Memory B cell (primary cell): ENCODE measurements at regions not wholly inside any gene's neighbourhood (a gene's known extent, or its start where the extent isn't known, plus 50 kb on each side); places are given as distances from the start of the nearest gene placed in this dataset.

Experiments used
- ATAC-seq: fragments of 150-1000 bp; cut with Tn5 transposase; 2 replicates; pipeline ENCODE4 v1.10.0; 2021; ENCODE audit warnings: low read depth, mild to moderate bottlenecking, moderate library complexity
- DNase-seq, 2 donors: peaks; one replicate each; pipeline ENCODE4 v3.0.0; 2022; ENCODE audit warnings: low spot score in 2 of 2
- H3K27ac Mint-ChIP-seq: one replicate; pipeline ENCODE4 v1.8.0; 2022; ENCODE audit warnings: mild to moderate bottlenecking, moderate library complexity, mixed read lengths
- H3K27me3 Mint-ChIP-seq: one replicate; pipeline ENCODE4 v1.8.0; 2022; ENCODE audit warnings: mixed read lengths
- H3K36me3 Mint-ChIP-seq: one replicate; pipeline ENCODE4 v1.8.0; 2022; ENCODE audit warnings: mild to moderate bottlenecking, mixed read lengths
- H3K4me1 Mint-ChIP-seq: one replicate; pipeline ENCODE4 v1.8.0; 2022; ENCODE audit warnings: mixed read lengths
- H3K4me3 Mint-ChIP-seq: one replicate; pipeline ENCODE4 v1.8.0; 2022; ENCODE audit warnings: mild to moderate bottlenecking, moderate library complexity, mixed read lengths
- H3K9me3 Mint-ChIP-seq: one replicate; pipeline ENCODE4 v1.8.0; 2022; ENCODE audit warnings: mixed read lengths

DNA sequence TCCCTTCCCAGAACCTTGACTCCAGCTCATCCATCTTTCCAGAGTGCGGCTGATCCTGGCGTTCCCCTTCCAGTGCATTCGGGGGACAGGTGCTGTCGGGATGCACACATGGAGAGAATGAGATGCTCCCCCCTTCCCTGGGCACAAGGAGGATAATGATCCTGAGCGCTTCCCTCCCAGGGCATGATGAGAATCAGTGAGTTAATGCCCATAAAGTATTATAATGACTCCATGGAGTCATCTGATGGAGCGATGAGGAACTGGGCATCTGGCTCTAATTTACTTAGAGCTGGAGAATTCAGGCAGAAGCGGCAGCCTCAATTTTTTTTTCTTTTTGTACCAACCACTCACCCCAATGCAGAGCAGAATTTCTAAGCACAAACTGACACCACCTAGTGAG, 79.6 kb upstream of the SKOR2 start:
- no peaks in the 10 kb centered on the region for H3K4me1 Mint-ChIP-seq
- H3K9me3 Mint-ChIP-seq: no peaks in the 10 kb centered on the region
- DNase-seq: no peak
- ATAC-seq: no peak
- no peak overlapping the region for H3K27ac Mint-ChIP-seq
- H3K27me3 Mint-ChIP-seq: peaks cover 11% of the 10 kb centered on the region
- no peaks in the 10 kb centered on the region for H3K36me3 Mint-ChIP-seq
- no peak overlapping the region for H3K4me3 Mint-ChIP-seq

DNA sequence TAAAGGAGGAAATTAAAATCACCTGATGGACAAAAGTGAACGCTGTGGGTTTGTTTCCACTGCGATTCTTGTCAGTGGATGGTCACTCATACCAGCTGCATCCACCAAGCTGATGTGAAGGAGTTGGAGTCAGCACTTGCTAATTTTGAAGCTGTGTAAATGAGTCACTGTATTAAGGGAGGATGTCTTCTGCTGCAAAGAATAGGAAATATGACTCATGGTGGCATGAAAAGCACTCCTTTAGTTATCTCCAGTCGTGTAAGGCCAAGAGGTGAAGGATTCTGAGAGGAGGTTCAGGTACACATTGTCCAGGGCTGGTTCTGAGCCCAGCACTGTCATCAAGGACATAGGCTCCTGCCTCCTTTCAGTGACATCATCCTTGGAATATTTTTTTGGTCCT, 71.7 kb upstream of the SKOR2 start:
- no peak for ATAC-seq
- no peaks in the 10 kb centered on the region for H3K36me3 Mint-ChIP-seq
- no peaks in the 10 kb centered on the region for H3K9me3 Mint-ChIP-seq
- DNase-seq: no peak
- H3K4me1 Mint-ChIP-seq: no peaks in the 10 kb centered on the region
- peaks cover 14% of the 10 kb centered on the region for H3K27me3 Mint-ChIP-seq
- no peak overlapping the region for H3K27ac Mint-ChIP-seq
- no peak overlapping the region for H3K4me3 Mint-ChIP-seq

DNA sequence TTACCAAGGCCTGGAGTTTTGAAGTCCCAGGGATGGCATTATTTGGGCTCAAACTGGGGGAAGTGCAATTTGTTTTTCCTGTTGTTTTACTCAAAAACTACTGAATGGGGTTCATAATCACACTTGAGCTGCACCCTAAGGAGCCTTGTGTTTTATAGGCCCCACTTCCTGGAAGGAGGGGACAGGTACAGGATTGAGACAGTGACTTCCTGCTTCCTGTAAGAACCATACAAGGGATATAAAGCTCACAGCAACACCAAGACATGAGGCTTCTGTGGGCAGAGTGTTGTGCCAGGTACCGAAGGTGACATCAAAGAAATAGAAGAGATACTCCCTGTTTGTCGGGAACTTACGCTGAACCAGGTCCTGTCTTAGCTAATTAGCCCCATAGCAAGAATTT, 70.4 kb upstream of the SKOR2 start:
- Mint-ChIP-seq H3K27me3 (peaks cover 17% of the 10 kb centered on the region), H3K36me3 (no peaks in the 10 kb centered on the region), H3K27ac (no peak overlapping the region), H3K9me3 (no peaks in the 10 kb centered on the region), H3K4me1 (no peaks in the 10 kb centered on the region), H3K4me3 (no peak overlapping the region)
- no peak for ATAC-seq
- DNase-seq: no peak

DNA sequence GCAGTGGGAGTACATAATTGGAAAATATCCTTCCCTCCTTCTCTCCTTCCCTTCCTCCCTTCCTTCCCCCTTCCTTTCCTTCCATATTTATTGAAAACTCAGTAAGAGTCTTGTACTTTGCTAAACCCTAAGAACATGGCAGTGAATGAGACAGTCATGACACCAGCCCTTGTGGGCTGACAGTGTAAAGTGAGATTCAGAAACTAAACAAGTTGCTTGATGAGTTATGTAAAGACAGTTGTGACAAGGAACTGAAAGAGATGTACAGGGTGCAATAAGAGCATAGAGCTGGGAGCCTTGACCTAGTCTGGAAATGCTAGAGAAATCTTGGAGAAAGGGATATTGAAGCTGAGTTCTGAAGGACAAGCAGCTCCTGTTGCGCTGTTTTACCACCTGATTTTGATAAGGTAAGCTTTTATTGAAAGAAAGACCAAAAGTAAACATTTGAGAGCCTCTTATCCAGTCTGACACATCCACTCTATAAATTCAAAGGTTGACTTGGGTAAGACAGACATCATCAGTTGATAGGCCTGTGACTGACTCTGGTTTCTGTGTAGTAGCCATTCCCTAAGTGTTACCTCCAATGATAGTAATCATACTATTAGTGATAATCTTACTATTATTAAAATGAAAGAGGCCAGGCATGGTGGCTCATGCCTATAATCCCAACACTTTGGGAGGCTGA, 66.5 kb upstream of the SKOR2 start:
- DNase-seq: no peak
- no peak overlapping the region for H3K27ac Mint-ChIP-seq
- ATAC-seq: no peak
- H3K9me3 Mint-ChIP-seq: no peaks in the 10 kb centered on the region
- no peaks in the 10 kb centered on the region for H3K4me1 Mint-ChIP-seq
- no peak overlapping the region for H3K4me3 Mint-ChIP-seq
- no peaks in the 10 kb centered on the region for H3K36me3 Mint-ChIP-seq
- peaks cover 17% of the 10 kb centered on the region for H3K27me3 Mint-ChIP-seq

DNA sequence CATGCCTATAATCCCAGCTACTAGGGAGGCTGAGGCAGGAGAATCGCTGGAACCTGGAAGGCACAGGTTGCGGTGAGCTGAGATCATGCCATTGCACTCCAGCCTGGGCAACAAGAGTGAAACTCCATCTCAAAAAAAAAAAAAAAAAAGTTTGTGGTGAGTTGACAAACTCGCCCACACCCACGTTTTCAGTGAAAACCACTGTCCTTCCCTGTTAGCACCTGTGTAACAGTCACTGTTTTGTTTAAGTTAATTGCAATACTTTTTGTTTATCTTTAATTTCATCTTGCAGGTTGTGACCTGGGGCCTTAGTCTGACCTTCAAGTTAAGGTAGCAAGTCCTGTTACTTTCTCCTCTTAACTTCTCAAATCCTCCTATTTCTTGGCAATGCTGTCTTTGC, 65.5 kb upstream of the SKOR2 start:
- H3K36me3 Mint-ChIP-seq: no peaks in the 10 kb centered on the region
- H3K27me3 Mint-ChIP-seq: peaks cover 17% of the 10 kb centered on the region
- no peak overlapping the region for H3K27ac Mint-ChIP-seq
- H3K4me1 Mint-ChIP-seq: no peaks in the 10 kb centered on the region
- no peak for ATAC-seq
- no peaks in the 10 kb centered on the region for H3K9me3 Mint-ChIP-seq
- DNase-seq: no peak
- no peak overlapping the region for H3K4me3 Mint-ChIP-seq

DNA sequence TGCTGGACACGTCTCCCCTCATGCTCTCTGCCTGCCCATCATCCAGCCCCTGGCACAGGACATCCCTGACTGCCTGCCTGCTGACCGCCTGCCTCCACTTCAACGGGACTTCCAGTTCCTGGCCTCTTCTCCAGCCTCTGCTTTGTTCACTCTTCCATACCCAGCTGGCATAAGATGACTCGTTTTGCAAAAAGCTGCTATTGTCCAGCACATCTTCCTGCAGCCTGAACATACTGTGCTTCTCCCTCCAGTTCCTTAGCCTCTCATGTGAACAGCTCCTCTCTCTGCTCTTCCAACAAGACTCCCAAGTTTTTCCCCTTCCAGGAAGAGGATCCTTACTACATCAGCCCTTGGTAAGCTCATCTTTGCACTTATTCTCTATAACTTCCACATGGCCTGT, 62.4 kb upstream of the SKOR2 start:
- Mint-ChIP-seq H3K27ac (no peak overlapping the region), H3K4me3 (no peak overlapping the region), H3K9me3 (no peaks in the 10 kb centered on the region), H3K4me1 (no peaks in the 10 kb centered on the region), H3K36me3 (no peaks in the 10 kb centered on the region), H3K27me3 (peaks cover 13% of the 10 kb centered on the region)
- DNase-seq (no peak), ATAC-seq (no peak)

DNA sequence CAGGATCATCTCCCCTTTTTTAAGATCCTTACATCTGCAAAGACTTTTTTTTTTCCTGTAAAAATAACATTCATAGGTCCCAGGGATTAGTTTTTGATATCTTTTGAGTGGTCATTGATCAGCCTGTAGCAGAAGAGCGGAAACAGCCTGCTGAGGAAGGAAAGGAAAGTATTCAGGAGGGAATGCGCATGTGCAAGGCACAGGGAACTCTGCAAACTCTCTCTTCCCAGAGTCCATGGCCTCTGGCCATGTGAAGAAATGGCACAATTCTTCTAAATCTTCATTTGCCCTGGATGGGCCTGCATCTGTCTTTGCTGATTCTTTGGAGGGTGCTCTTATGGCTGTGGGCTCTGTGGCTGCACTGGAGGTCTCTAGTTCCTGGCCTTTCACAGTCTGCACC, 60.1 kb upstream of the SKOR2 start:
- no peak overlapping the region for H3K27ac Mint-ChIP-seq
- ATAC-seq (no peak), DNase-seq (no peak)
- H3K4me1 Mint-ChIP-seq: no peaks in the 10 kb centered on the region
- no peaks in the 10 kb centered on the region for H3K9me3 Mint-ChIP-seq
- H3K27me3 Mint-ChIP-seq: peaks cover 7% of the 10 kb centered on the region
- no peaks in the 10 kb centered on the region for H3K36me3 Mint-ChIP-seq
- H3K4me3 Mint-ChIP-seq: no peak overlapping the region
